Neural cell (in vitro differentiated cells): ENCODE measurements at regions not wholly inside any gene's neighbourhood (a gene's known extent, or its start where the extent isn't known, plus 50 kb on each side); places are given as distances from the start of the nearest gene placed in this dataset.

ENCODE experiments used
- CTCF ChIP-seq: fragments of 450-650 bp; IDR thresholded peaks from 2 replicates; pipeline ENCODE4 v1.5.1; 2014; ENCODE audit warnings: antibody characterized with exemption, mild to moderate bottlenecking, moderate library complexity; ENCODE audit not compliant: poor library complexity, severe bottlenecking
- EP300 ChIP-seq: fragments of 450-650 bp; conservative IDR thresholded peaks from 2 replicates; pipeline ENCODE4 v1.6.1; 2014; ENCODE audit warnings: antibody characterized with exemption, mild to moderate bottlenecking, moderate library complexity; ENCODE audit not compliant: poor library complexity, severe bottlenecking
- POLR2AphosphoS5 ChIP-seq: IDR thresholded peaks from 2 replicates; pipeline ENCODE4 v1.6.1; 2012
- TAF1 ChIP-seq: IDR thresholded peaks from 2 replicates; pipeline ENCODE4 v1.6.1; 2012; ENCODE audit warnings: low read depth

GRCh38 chr13:85089186-85089585 is 710.0 kb downstream of the SLITRK6 start:
- TF ChIP-seq CTCF (no peak), EP300 (no peak), TAF1 (no peak), POLR2AphosphoS5 (no peak)
